ENCODE measurements at regions not wholly inside any gene's neighbourhood (a gene's known extent, or its start where the extent isn't known, plus 50 kb on each side); places are given as distances from the start of the nearest gene placed in this dataset.

DNA sequence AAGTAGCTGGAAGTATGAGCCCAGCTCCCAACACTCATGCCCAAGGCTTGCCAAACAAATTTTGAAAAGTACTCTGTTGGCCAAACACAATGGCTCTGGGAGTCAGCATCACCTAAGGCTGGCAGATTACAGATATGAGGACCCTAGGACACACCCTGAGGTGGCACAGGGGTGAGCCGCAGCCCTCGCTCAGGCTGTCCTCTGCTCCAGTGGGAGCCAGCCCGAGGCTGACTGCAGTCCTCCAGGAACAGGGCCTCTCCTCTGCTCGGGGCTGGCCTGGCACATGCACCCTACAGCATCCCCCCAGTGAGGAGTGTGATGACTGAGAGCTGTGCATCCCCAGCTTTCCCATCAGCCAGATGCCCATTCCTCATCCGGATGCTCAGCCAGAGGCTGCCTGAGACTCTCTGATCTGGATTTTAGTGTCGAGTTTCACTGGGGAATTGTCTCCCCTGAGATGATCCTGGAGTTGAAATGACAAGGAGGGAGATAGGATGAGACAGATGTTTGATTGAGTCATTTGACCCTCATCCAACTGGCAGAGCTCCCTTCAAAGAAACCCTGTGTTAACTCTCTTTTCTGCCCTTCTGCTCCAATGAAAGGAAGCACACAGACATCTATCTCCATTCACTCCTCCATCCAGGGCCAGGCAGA is 269.3 kb upstream of the NCKAP5 start:
- Histone ChIP-seq H3K4me3 (no peak overlapping the region), H3K9me3 (no peaks in the 10 kb centered on the region), H3K36me3 (no peaks in the 10 kb centered on the region), H3K27me3 (no peaks in the 10 kb centered on the region), H3K4me1 (no peaks in the 10 kb centered on the region), H3K27ac (no peak overlapping the region)
- no peak for TF ChIP-seq POLR2AphosphoS5 (IDR thresholded peaks at IDR 0.05)
- intact Hi-C loops (cut with DNase I; ENCODE audit: low total_unique reads) = no loop called here
- DNase-seq (ENCODE audit: low spot score in 2 of 2) = no peak

DNA sequence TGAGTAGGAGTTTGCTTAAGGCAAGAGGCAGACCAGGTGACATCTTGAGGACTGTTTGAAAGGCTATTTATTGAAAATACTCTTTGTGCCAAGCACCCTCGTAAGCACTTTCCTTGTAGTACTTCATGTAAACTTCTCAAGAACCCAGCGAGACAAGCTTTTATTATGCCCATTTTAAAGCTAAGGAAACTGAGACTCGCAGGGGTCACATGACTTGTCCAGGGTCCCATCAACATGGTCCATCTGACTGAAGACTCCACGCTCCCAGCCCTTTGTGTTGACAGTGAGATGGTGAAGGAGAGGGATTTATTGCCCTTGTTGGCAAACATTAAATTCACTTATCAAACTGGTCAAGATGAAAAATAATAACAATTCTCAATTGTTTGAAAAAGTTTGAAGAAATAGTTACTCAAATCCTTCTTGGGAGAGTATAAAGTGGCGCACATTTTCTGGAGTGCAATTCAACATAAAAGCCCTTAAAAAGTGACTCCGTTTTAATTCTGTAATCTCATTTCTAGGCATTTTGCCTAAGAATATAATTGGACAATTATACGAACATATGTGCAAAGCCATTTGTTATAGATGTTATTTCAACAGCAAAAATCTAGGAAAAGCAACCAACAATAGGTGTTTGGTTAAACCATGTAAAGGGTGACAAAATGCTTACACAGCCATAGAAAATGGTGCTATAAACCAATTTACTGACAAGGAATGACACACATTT is 270.5 kb upstream of the NCKAP5 start:
- intact Hi-C loops (cut with DNase I; ENCODE audit: low total_unique reads) = no loop called here
- Histone ChIP-seq H3K27ac (no peak overlapping the region), H3K27me3 (no peaks in the 10 kb centered on the region), H3K4me1 (no peaks in the 10 kb centered on the region), H3K36me3 (no peaks in the 10 kb centered on the region), H3K4me3 (no peak overlapping the region), H3K9me3 (no peaks in the 10 kb centered on the region)
- no peak for DNase-seq (ENCODE audit: low spot score in 2 of 2)
- no peak for TF ChIP-seq POLR2AphosphoS5 (IDR thresholded peaks at IDR 0.05)
- TF ChIP-seq, protein P1, sequence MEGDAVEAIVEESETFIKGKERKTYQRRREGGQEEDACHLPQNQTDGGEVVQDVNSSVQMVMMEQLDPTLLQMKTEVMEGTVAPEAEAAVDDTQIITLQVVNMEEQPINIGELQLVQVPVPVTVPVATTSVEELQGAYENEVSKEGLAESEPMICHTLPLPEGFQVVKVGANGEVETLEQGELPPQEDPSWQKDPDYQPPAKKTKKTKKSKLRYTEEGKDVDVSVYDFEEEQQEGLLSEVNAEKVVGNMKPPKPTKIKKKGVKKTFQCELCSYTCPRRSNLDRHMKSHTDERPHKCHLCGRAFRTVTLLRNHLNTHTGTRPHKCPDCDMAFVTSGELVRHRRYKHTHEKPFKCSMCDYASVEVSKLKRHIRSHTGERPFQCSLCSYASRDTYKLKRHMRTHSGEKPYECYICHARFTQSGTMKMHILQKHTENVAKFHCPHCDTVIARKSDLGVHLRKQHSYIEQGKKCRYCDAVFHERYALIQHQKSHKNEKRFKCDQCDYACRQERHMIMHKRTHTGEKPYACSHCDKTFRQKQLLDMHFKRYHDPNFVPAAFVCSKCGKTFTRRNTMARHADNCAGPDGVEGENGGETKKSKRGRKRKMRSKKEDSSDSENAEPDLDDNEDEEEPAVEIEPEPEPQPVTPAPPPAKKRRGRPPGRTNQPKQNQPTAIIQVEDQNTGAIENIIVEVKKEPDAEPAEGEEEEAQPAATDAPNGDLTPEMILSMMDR (IDR thresholded peaks at IDR 0.05) = no peak
- no peak for TF ChIP-seq POLR2A (IDR thresholded peaks at IDR 0.05)

DNA sequence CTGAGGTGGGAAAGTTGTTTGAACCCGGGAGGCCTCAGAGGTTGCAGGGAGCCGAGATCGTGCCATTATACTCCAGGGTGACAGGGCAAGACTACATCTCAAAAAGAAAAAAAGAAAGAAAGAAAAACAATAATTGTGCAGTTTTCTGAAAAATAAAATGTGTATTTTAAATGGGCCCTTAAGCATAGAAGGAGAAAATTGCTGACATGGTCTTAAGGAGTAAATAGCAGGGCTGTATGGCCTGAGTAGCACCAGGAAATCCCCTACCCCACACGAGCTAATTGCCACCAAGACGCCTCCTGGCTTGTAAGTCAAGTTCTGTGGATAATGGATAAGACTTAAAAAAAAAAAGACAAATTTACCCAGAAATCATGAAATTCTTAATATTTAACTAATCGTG is 271.4 kb upstream of the NCKAP5 start:
- intact Hi-C loops (cut with DNase I; ENCODE audit: low total_unique reads) = no loop called here

DNA sequence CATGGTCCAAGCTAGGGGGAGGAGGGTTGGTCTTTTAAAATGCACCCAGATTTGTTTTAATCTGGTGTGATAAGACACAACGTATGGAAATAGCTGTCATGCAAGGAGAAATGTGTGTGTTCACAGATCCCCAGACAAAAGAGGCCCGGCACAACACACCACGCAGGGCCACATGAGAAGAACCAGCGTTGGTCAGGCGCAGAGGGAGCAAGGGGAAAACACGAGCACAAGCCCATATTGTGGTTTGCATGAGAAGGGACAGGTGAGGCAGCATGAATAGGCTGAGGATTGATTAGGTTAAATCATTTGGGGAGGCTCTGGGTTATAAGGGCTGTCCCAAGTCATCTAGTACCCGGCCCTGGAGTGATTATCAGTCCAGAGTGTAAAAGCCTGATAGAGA is 272.5 kb upstream of the NCKAP5 start:
- Histone ChIP-seq H3K4me3 (no peak overlapping the region), H3K27me3 (no peaks in the 10 kb centered on the region), H3K9me3 (no peaks in the 10 kb centered on the region), H3K4me1 (no peaks in the 10 kb centered on the region), H3K27ac (no peak overlapping the region), H3K36me3 (no peaks in the 10 kb centered on the region)
- TF ChIP-seq, protein P1 (IDR thresholded peaks at IDR 0.05) = no peak
- TF ChIP-seq POLR2A (IDR thresholded peaks at IDR 0.05) (no peak), POLR2AphosphoS5 (IDR thresholded peaks at IDR 0.05) (no peak)
- DNase-seq (ENCODE audit: low spot score in 2 of 2) = no peak
- intact Hi-C loops (cut with DNase I; ENCODE audit: low total_unique reads) = no loop called here

More for the DNA sequence above, 271.4 kb upstream of the NCKAP5 start:
- Histone ChIP-seq H3K4me3 (no peak overlapping the region), H3K36me3 (no peaks in the 10 kb centered on the region), H3K27ac (no peak overlapping the region), H3K9me3 (no peaks in the 10 kb centered on the region), H3K4me1 (no peaks in the 10 kb centered on the region), H3K27me3 (no peaks in the 10 kb centered on the region)
- TF ChIP-seq POLR2AphosphoS5 (IDR thresholded peaks at IDR 0.05) (no peak), POLR2A (IDR thresholded peaks at IDR 0.05) (no peak)
- TF ChIP-seq, protein P1 (IDR thresholded peaks at IDR 0.05) = no peak
- DNase-seq (ENCODE audit: low spot score in 2 of 2) = no peak

DNA sequence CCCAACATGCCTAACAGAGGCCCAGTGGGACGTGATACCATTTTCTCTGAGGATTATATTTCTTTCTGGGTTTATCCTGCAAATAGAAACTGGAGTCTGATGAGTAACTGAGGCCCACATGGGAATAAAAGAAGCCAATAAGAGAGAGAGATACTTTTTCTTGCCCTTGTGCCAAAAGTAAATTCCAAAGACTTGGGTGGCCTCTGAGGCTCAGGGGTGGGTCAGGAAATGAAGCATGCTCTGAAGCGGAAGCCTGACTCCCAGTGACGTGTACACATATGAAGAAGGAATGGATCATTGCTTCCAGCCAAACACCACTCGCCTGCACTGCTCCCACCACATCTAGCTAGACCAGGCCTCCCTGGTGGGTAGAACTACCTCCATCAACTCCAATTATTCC is 273.6 kb upstream of the NCKAP5 start:
- Histone ChIP-seq H3K4me3 (no peak overlapping the region), H3K9me3 (no peaks in the 10 kb centered on the region), H3K36me3 (no peaks in the 10 kb centered on the region), H3K27ac (no peak overlapping the region), H3K27me3 (no peaks in the 10 kb centered on the region), H3K4me1 (no peaks in the 10 kb centered on the region)
- no peak for DNase-seq (ENCODE audit: low spot score in 2 of 2)
- intact Hi-C loops (cut with DNase I; ENCODE audit: low total_unique reads) = no loop called here
- TF ChIP-seq POLR2A (IDR thresholded peaks at IDR 0.05) (no peak), POLR2AphosphoS5 (IDR thresholded peaks at IDR 0.05) (no peak)
- TF ChIP-seq, protein P1 (IDR thresholded peaks at IDR 0.05) = no peak
